IMR-90 (cell line): ENCODE measurements at regions not wholly inside any gene's neighbourhood (a gene's known extent, or its start where the extent isn't known, plus 50 kb on each side); places are given as distances from the start of the nearest gene placed in this dataset.

Experiments
- MAFK ChIP-seq: IDR thresholded peaks from 2 replicates; pipeline ENCODE4 v1.6.1; 2012; ENCODE audit warnings: low read depth, low read length, improper control_type of control experiment
- RAD21 ChIP-seq: IDR thresholded peaks from 2 replicates; pipeline ENCODE4 v1.6.1; 2012; ENCODE audit warnings: low read length, improper control_type of control experiment
- TF ChIP-seq, protein P1 (sequence below): conservative IDR thresholded peaks from 2 replicates; pipeline ENCODE4 v1.5.1; 2012; ENCODE audit warnings: mild to moderate bottlenecking, low read depth, low read length, improper control_type of control experiment

DNA sequence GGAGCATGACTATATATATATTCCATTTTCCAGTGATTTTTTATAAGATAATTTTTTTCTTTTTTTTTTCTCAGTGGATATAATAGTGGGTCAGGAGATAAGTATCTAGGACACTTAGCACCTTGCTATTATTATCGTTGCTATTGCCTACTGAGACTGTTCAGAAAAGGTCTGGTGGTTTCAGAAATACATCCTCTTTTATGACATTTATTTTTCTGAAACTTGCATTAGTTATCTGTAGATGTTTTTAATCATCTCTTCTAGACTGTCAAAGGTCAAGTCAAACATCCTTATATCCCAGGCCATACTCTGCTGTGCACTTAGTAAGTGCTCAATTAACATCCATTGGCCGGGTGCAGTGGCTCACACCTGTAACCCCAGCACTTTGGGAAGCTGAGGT lies 72.9 kb upstream of the MED14 start:
- no peak for TF ChIP-seq MAFK
- TF ChIP-seq, protein P1, sequence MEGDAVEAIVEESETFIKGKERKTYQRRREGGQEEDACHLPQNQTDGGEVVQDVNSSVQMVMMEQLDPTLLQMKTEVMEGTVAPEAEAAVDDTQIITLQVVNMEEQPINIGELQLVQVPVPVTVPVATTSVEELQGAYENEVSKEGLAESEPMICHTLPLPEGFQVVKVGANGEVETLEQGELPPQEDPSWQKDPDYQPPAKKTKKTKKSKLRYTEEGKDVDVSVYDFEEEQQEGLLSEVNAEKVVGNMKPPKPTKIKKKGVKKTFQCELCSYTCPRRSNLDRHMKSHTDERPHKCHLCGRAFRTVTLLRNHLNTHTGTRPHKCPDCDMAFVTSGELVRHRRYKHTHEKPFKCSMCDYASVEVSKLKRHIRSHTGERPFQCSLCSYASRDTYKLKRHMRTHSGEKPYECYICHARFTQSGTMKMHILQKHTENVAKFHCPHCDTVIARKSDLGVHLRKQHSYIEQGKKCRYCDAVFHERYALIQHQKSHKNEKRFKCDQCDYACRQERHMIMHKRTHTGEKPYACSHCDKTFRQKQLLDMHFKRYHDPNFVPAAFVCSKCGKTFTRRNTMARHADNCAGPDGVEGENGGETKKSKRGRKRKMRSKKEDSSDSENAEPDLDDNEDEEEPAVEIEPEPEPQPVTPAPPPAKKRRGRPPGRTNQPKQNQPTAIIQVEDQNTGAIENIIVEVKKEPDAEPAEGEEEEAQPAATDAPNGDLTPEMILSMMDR: no peak
- no peak for TF ChIP-seq RAD21
